ENCODE measurements at regions not wholly inside any gene's neighbourhood (a gene's known extent, or its start where the extent isn't known, plus 50 kb on each side); places are given as distances from the start of the nearest gene placed in this dataset.

DNA sequence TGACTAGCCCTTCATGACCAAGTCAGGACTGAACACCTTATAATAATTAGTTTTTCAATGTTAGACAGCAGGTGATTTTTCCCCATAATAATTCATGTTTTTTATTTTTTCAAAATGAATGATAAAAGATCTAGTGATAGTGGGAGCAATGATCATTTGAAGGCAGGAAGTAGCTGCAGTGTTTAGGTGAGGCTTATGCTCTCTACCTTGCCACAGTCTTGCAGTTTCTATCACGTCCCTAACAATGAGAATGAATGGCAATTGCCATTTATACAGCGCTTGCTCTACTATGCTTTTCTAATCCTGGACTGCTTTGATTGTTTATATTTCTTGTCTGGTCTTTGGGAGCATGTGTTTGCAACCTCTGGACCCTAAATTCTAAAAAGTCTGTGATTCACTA is 367.8 kb upstream of the RIOK2 start:
- TF ChIP-seq EZH2 (IDR thresholded peaks at IDR 0.05; ENCODE audit: borderline replicate concordance, insufficient read depth, low read depth, low read length, poor library complexity, severe bottlenecking): no peak
- TF ChIP-seq, protein P1, sequence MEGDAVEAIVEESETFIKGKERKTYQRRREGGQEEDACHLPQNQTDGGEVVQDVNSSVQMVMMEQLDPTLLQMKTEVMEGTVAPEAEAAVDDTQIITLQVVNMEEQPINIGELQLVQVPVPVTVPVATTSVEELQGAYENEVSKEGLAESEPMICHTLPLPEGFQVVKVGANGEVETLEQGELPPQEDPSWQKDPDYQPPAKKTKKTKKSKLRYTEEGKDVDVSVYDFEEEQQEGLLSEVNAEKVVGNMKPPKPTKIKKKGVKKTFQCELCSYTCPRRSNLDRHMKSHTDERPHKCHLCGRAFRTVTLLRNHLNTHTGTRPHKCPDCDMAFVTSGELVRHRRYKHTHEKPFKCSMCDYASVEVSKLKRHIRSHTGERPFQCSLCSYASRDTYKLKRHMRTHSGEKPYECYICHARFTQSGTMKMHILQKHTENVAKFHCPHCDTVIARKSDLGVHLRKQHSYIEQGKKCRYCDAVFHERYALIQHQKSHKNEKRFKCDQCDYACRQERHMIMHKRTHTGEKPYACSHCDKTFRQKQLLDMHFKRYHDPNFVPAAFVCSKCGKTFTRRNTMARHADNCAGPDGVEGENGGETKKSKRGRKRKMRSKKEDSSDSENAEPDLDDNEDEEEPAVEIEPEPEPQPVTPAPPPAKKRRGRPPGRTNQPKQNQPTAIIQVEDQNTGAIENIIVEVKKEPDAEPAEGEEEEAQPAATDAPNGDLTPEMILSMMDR (IDR thresholded peaks at IDR 0.05): no peak
